Endodermal cell (in vitro differentiated cells): ENCODE measurements at regions not wholly inside any gene's neighbourhood (a gene's known extent, or its start where the extent isn't known, plus 50 kb on each side); places are given as distances from the start of the nearest gene placed in this dataset.

Experiments used
- DNase-seq: peaks from one replicate; pipeline ENCODE4 v3.0.0-alpha.2; 2017
- H3K27ac ChIP-seq: 2 replicates; pipeline ENCODE4 v1.5.1; 2013; ENCODE audit warnings: mild to moderate bottlenecking, low read depth, low read length, moderate library complexity
- H3K27me3 ChIP-seq: 2 replicates; pipeline ENCODE4 v1.6.1; 2013; ENCODE audit warnings: mild to moderate bottlenecking, low read length, moderate library complexity; ENCODE audit not compliant: insufficient read depth, control insufficient read depth, poor library complexity, severe bottlenecking
- H3K36me3 ChIP-seq: 2 replicates; pipeline ENCODE4 v1.7.0; 2013; ENCODE audit warnings: mild to moderate bottlenecking, low read length, moderate library complexity; ENCODE audit not compliant: control insufficient read depth, insufficient read depth
- H3K4me1 ChIP-seq: one replicate; pipeline ENCODE4 v1.7.0; 2013; ENCODE audit warnings: low read length; ENCODE audit not compliant: control insufficient read depth, insufficient read depth
- H3K4me3 ChIP-seq: 2 replicates; pipeline ENCODE4 v1.5.1; 2013; ENCODE audit warnings: mild to moderate bottlenecking, low read length, moderate library complexity
- H3K9ac ChIP-seq: 2 replicates; pipeline ENCODE4 v1.6.1; 2013; ENCODE audit warnings: mild to moderate bottlenecking, low read length, moderate library complexity; ENCODE audit not compliant: poor library complexity, severe bottlenecking; ENCODE audit errors: extremely low read depth
- H3K9me3 ChIP-seq: 2 replicates; pipeline ENCODE4 v1.6.1; 2013; ENCODE audit warnings: mild to moderate bottlenecking, low read length, moderate library complexity; ENCODE audit not compliant: control insufficient read depth
- H3K27ac Mint-ChIP-seq: 2 replicates; pipeline ENCODE4 v1.8.0; 2020; ENCODE audit warnings: mixed read lengths
- H3K27me3 Mint-ChIP-seq: 2 replicates; pipeline ENCODE4 v1.8.0; 2021; ENCODE audit warnings: mild to moderate bottlenecking, mixed read lengths; ENCODE audit not compliant: insufficient read depth
- H3K36me3 Mint-ChIP-seq: 2 replicates; pipeline ENCODE4 v1.8.0; 2020; ENCODE audit warnings: low read depth, mixed read lengths
- H3K4me1 Mint-ChIP-seq: 2 replicates; pipeline ENCODE4 v1.8.0; 2020; ENCODE audit warnings: mixed read lengths
- H3K4me3 Mint-ChIP-seq: 2 replicates; pipeline ENCODE4 v1.8.0; 2020; ENCODE audit warnings: mild to moderate bottlenecking, moderate library complexity, mixed read lengths
- H3K9me3 Mint-ChIP-seq: 2 replicates; pipeline ENCODE4 v1.8.0; 2020; ENCODE audit warnings: mild to moderate bottlenecking, mixed read lengths
- WGBS, 2 experiments: methylation state at CpG; one replicate each; pipeline versions ENCODE4 v1.1.5 to v1.1.7; 2013; ENCODE audit warnings: missing lambda C conversion rate in 2 of 2, mixed read lengths in 1 of 2; ENCODE audit not compliant: insufficient coverage in 1 of 2, insufficient read length in 1 of 2; 5-methylcytosine and 5-hydroxymethylcytosine counted together
- TF ChIP-seq, protein P1 (sequence below): fragments of 200-600 bp; sonication (generic); conservative IDR thresholded peaks from 2 replicates; pipeline ENCODE4 v1.5.0; 2021; ENCODE audit warnings: antibody characterized with exemption, mild to moderate bottlenecking

- Mint-ChIP-seq H3K9me3 (no peaks in the 10 kb centered on the region), H3K36me3 (no peaks in the 10 kb centered on the region), H3K4me1 (no peaks in the 10 kb centered on the region), H3K27me3 (no peaks in the 10 kb centered on the region), H3K27ac (no peak overlapping the region), H3K4me3 (no peak overlapping the region)
- Histone ChIP-seq H3K4me3 (no peak overlapping the region), H3K9me3 (no peaks in the 10 kb centered on the region), H3K4me1 (no peaks in the 10 kb centered on the region), H3K27ac (no peak overlapping the region), H3K27me3 (no peaks in the 10 kb centered on the region), H3K9ac (no peak overlapping the region), H3K36me3 (no peaks in the 10 kb centered on the region)
- no peak for DNase-seq
- WGBS, 2 experiments = 88 to 100% methylated on average over 3 of the region's 3 CpGs
- TF ChIP-seq, protein P1, sequence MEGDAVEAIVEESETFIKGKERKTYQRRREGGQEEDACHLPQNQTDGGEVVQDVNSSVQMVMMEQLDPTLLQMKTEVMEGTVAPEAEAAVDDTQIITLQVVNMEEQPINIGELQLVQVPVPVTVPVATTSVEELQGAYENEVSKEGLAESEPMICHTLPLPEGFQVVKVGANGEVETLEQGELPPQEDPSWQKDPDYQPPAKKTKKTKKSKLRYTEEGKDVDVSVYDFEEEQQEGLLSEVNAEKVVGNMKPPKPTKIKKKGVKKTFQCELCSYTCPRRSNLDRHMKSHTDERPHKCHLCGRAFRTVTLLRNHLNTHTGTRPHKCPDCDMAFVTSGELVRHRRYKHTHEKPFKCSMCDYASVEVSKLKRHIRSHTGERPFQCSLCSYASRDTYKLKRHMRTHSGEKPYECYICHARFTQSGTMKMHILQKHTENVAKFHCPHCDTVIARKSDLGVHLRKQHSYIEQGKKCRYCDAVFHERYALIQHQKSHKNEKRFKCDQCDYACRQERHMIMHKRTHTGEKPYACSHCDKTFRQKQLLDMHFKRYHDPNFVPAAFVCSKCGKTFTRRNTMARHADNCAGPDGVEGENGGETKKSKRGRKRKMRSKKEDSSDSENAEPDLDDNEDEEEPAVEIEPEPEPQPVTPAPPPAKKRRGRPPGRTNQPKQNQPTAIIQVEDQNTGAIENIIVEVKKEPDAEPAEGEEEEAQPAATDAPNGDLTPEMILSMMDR = no peak
Observed at GRCh38 chr12:71240946-71241345, 83.1 kb upstream of the TSPAN8 start.

DNA sequence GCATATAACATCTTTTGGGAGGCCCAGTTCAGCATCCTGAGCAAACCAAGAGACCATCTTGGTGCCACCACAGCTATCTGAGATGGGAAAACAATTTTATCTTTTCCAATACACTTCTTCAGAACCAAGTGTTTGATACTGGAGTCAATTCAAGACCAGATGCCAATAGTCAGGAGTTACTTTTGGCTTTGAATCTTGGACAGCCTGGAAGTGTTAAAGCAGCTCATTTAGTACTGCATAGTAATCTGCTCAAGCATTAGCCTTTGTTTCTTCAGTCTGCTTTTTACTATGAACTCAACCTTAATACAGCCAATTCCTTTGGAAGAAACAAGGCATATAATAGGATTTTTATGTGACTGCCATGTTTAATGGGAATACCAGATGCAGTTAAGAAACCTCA lies 81.9 kb upstream of the TSPAN8 start:
- no peaks in the 10 kb centered on the region for H3K27me3 Mint-ChIP-seq

DNA sequence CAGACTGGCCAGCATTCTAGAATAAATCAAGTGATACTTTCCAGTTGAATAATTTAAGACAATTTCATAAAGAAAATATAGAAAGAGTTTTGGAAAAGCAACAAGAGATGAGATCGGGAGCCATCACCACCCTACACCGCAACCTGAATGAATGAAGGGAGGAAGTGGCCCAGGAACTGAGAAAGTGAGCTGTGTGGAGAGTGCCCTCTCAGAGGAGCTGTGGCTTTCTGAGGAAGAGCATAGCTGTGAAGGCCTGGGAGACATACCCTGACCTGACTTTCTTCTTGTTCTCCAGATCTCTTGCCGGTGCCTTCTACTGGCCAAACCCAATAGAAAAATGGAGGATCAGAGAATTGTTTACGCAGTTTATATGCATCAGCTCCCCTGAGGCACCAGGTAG lies 79.3 kb upstream of the TSPAN8 start:
- Mint-ChIP-seq H3K4me1 (no peaks in the 10 kb centered on the region), H3K4me3 (no peak overlapping the region), H3K27me3 (no peaks in the 10 kb centered on the region), H3K36me3 (no peaks in the 10 kb centered on the region), H3K9me3 (no peaks in the 10 kb centered on the region), H3K27ac (no peak overlapping the region)
- Histone ChIP-seq H3K9me3 (no peaks in the 10 kb centered on the region), H3K4me3 (no peak overlapping the region), H3K4me1 (no peaks in the 10 kb centered on the region), H3K9ac (no peak overlapping the region), H3K36me3 (no peaks in the 10 kb centered on the region), H3K27ac (no peak overlapping the region), H3K27me3 (no peaks in the 10 kb centered on the region)
- DNase-seq = no peak
- TF ChIP-seq, protein P1 = no peak
- 100% methylated on average over 2 to 4 of the region's 4 CpGs for WGBS, 2 experiments

More for the DNA sequence above, 81.9 kb upstream of the TSPAN8 start:
- Mint-ChIP-seq H3K4me3 (no peak overlapping the region), H3K36me3 (no peaks in the 10 kb centered on the region), H3K27ac (no peak overlapping the region), H3K4me1 (no peaks in the 10 kb centered on the region), H3K9me3 (no peaks in the 10 kb centered on the region)
- H3K4me1 ChIP-seq = no peaks in the 10 kb centered on the region
- no peaks in the 10 kb centered on the region for H3K36me3 ChIP-seq
- no peak for DNase-seq
- H3K9me3 ChIP-seq = no peaks in the 10 kb centered on the region
- no peaks in the 10 kb centered on the region for H3K27me3 ChIP-seq
- H3K27ac ChIP-seq = no peak overlapping the region
- H3K9ac ChIP-seq = no peak overlapping the region
- H3K4me3 ChIP-seq = no peak overlapping the region
- TF ChIP-seq, protein P1 = no peak
